Activated naive CD8-positive, alpha-beta T cell treated with anti-CD3 and anti-CD28 coated beads, Interleukin-2, amount 50 U/mL, for 24 hours (primary cell): ENCODE measurements at regions not wholly inside any gene's neighbourhood (a gene's known extent, or its start where the extent isn't known, plus 50 kb on each side); places are given as distances from the start of the nearest gene placed in this dataset.

ENCODE experiments used
- ATAC-seq: fragments of 150-1000 bp; cut with Tn5 transposase; one replicate; pipeline ENCODE4 v1.10.0; 2021
- DNase-seq: peaks from one replicate; pipeline ENCODE4 v3.0.0; 2021
- H3K27ac Mint-ChIP-seq: one replicate; pipeline ENCODE4 v1.8.0; 2021; ENCODE audit warnings: mild to moderate bottlenecking, mixed read lengths
- H3K27me3 Mint-ChIP-seq: one replicate; pipeline ENCODE4 v1.8.0; 2021; ENCODE audit warnings: mixed read lengths
- H3K36me3 Mint-ChIP-seq: one replicate; pipeline ENCODE4 v1.8.0; 2021; ENCODE audit warnings: low read depth, mixed read lengths
- H3K4me1 Mint-ChIP-seq: one replicate; pipeline ENCODE4 v1.8.0; 2021; ENCODE audit warnings: mixed read lengths
- H3K4me3 Mint-ChIP-seq: one replicate; pipeline ENCODE4 v1.8.0; 2021; ENCODE audit warnings: mild to moderate bottlenecking, moderate library complexity, mixed read lengths
- H3K9me3 Mint-ChIP-seq: one replicate; pipeline ENCODE4 v1.8.0; 2021; ENCODE audit warnings: mixed read lengths

DNA sequence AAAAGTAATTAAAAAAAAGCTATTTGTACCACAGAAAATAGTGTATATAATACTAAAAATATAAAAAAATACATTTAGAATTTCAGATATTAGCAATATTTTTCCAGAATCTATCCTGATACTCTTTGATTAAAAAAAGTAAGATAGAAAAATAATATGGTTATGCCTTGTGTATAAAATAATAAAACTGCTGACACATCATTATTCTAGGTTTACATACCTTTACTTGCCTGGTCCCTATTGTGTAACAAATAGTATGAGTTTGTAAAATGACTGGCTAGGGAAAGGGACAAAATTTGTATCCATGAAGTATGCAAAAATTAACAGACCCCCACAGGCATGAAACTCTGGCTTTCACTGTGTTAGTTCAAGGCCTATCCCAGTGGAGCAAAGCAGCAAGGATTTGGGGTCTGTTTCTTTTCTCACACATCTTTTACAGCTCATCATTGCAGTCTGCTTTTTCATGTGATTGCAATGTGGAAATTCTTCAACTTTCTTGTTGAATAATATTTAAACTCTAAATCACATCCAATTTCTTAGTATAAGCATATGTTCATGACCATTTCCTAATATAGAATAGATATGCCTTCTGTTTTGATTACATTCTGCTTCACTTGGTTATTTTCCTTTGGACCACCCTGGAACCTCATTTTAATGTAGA lies 136.7 kb upstream of the PCDH18 start:
- ATAC-seq (no peak), DNase-seq (no peak)
- Mint-ChIP-seq H3K27ac (no peak overlapping the region), H3K27me3 (no peaks in the 10 kb centered on the region), H3K4me3 (no peak overlapping the region), H3K36me3 (no peaks in the 10 kb centered on the region), H3K9me3 (no peaks in the 10 kb centered on the region), H3K4me1 (no peaks in the 10 kb centered on the region)

DNA sequence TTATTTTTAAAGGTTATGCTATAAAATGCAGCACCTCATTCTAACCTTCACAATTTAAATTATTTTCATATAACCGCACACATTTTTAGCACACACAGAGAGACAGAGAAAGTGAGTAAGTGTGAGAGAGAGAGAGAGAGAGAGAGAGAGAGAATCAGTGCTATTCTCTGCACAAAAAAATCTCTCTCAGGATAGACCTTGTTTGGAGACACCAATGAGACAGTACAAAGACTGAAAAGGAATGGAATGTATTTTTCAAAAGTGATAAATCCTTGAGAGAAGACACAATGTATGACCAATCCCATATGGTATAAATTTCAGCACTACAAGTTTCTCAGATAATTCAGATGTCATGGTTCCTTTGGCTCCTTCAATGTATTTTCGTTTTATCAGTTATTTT lies 132.1 kb upstream of the PCDH18 start:
- H3K4me1 Mint-ChIP-seq = no peaks in the 10 kb centered on the region
- H3K36me3 Mint-ChIP-seq = no peaks in the 10 kb centered on the region
- no peak overlapping the region for H3K4me3 Mint-ChIP-seq
- H3K27me3 Mint-ChIP-seq = no peaks in the 10 kb centered on the region
- ATAC-seq = no peak
- H3K27ac Mint-ChIP-seq = no peak overlapping the region
- no peak for DNase-seq
- H3K9me3 Mint-ChIP-seq = no peaks in the 10 kb centered on the region

GRCh38 chr4:137664046-137664387 lies 131.7 kb upstream of the PCDH18 start:
- ATAC-seq = no peak
- H3K9me3 Mint-ChIP-seq = no peaks in the 10 kb centered on the region
- no peak for DNase-seq
- no peaks in the 10 kb centered on the region for H3K27me3 Mint-ChIP-seq
- no peaks in the 10 kb centered on the region for H3K36me3 Mint-ChIP-seq
- H3K4me3 Mint-ChIP-seq = no peak overlapping the region
- H3K27ac Mint-ChIP-seq = no peak overlapping the region
- no peaks in the 10 kb centered on the region for H3K4me1 Mint-ChIP-seq

- Mint-ChIP-seq H3K36me3 (no peaks in the 10 kb centered on the region), H3K9me3 (no peaks in the 10 kb centered on the region), H3K4me3 (no peak overlapping the region), H3K27me3 (no peaks in the 10 kb centered on the region), H3K27ac (no peak overlapping the region), H3K4me1 (no peaks in the 10 kb centered on the region)
- DNase-seq (no peak), ATAC-seq (no peak)
Observed at GRCh38 chr4:137663251-137664045, 131.2 kb upstream of the PCDH18 start.

- Mint-ChIP-seq H3K9me3 (no peaks in the 10 kb centered on the region), H3K27me3 (no peaks in the 10 kb centered on the region), H3K27ac (no peak overlapping the region), H3K4me3 (no peak overlapping the region), H3K4me1 (no peaks in the 10 kb centered on the region), H3K36me3 (no peaks in the 10 kb centered on the region)
- ATAC-seq (no peak), DNase-seq (no peak)
Observed at GRCh38 chr4:137661693-137662092, 129.4 kb upstream of the PCDH18 start.

- Mint-ChIP-seq H3K4me1 (no peaks in the 10 kb centered on the region), H3K27me3 (no peaks in the 10 kb centered on the region), H3K4me3 (no peak overlapping the region), H3K9me3 (no peaks in the 10 kb centered on the region), H3K27ac (no peak overlapping the region), H3K36me3 (no peaks in the 10 kb centered on the region)
- DNase-seq = no peak
- no peak for ATAC-seq
Observed at GRCh38 chr4:137660211-137660610, 127.9 kb upstream of the PCDH18 start.

- Mint-ChIP-seq H3K9me3 (no peaks in the 10 kb centered on the region), H3K4me3 (no peak overlapping the region), H3K36me3 (no peaks in the 10 kb centered on the region), H3K27ac (no peak overlapping the region), H3K27me3 (no peaks in the 10 kb centered on the region), H3K4me1 (no peaks in the 10 kb centered on the region)
- ATAC-seq = no peak
- DNase-seq = no peak
Observed at GRCh38 chr4:137659431-137659830, 127.1 kb upstream of the PCDH18 start.

GRCh38 chr4:137656661-137657060 lies 124.4 kb upstream of the PCDH18 start:
- H3K27ac Mint-ChIP-seq = no peak overlapping the region
- H3K4me1 Mint-ChIP-seq = no peaks in the 10 kb centered on the region
- no peak for ATAC-seq
- no peaks in the 10 kb centered on the region for H3K9me3 Mint-ChIP-seq
- no peak for DNase-seq
- H3K27me3 Mint-ChIP-seq = no peaks in the 10 kb centered on the region
- no peak overlapping the region for H3K4me3 Mint-ChIP-seq
- no peaks in the 10 kb centered on the region for H3K36me3 Mint-ChIP-seq

DNA sequence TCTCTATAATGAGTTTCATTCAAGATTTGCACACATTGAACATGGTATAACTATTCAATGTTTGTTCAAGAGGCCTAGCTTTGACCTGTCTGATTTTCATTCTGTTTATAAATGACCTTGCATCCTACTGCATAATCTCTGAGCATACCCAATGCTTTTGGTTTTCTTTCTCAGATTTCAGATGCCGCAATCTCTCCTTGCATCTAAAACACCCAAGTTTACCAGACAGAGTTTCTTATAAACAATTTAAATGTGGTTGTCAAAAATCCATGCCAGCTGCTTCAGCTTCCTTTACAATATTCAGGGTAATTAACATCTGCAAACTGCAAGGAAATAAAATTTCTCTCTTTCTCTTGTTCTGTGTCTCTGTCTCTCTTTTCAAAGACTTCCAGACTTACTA lies 123.0 kb upstream of the PCDH18 start:
- ATAC-seq (no peak), DNase-seq (no peak)
- H3K9me3 Mint-ChIP-seq = peaks cover 2% of the 10 kb centered on the region
- no peak overlapping the region for H3K27ac Mint-ChIP-seq
- no peaks in the 10 kb centered on the region for H3K4me1 Mint-ChIP-seq
- no peak overlapping the region for H3K4me3 Mint-ChIP-seq
- no peaks in the 10 kb centered on the region for H3K27me3 Mint-ChIP-seq
- H3K36me3 Mint-ChIP-seq = no peaks in the 10 kb centered on the region

DNA sequence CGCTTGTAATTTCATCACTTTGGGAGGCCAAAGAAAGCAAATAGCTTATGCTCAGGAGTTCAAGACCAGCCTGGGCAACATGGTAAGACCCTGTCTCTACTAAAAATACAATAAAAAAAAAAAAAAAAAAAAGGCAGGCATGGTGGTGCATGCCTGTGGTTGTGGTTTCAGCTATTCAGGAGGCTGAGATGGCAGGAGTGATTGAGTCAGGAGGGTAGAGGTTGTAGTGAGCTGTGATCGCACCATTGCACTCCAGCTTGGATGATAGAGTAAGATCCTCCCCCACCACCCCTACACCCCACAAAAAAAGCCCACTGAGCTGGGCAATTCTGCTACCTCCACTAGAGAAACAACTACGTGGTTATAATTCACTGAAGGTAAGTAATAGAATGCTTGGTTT lies 118.8 kb upstream of the PCDH18 start:
- no peak overlapping the region for H3K4me3 Mint-ChIP-seq
- no peaks in the 10 kb centered on the region for H3K4me1 Mint-ChIP-seq
- no peak for ATAC-seq
- H3K27ac Mint-ChIP-seq = no peak overlapping the region
- no peaks in the 10 kb centered on the region for H3K36me3 Mint-ChIP-seq
- H3K9me3 Mint-ChIP-seq = peaks cover 7% of the 10 kb centered on the region
- no peak for DNase-seq
- H3K27me3 Mint-ChIP-seq = no peaks in the 10 kb centered on the region

DNA sequence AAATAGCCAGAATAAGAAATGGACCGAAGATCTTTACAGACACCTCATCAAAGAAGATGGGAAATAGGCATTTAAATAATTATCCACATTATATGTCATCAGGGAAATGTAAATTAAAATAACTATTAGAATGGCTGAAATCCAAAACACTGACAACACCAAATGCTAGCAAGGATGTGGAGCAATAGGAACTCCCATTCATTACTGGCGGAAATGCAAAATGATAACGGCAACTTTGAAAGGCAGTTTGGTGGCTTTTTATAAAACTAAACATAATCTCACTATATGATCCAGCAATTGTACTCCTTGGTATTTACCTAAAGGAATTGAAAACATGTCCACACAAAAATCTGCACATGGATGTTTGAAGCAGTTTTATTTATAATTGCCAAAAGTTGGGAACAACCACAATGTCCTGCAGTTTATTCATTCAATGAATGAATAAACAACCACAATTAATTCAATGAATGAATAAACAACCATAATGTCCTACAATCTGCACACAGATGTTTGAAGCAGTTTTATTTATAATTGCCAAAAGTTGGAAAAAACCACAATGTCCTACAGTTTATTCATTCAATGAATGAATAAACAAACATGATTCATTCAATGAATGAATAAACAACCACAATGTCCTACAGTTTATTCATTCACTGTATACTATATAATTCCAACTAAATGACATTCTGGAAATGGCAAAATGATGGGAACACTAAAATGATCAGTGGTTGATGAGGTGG lies 117.6 kb upstream of the PCDH18 start:
- DNase-seq (no peak), ATAC-seq (no peak)
- no peaks in the 10 kb centered on the region for H3K36me3 Mint-ChIP-seq
- H3K4me3 Mint-ChIP-seq = no peak overlapping the region
- H3K27me3 Mint-ChIP-seq = no peaks in the 10 kb centered on the region
- no peak overlapping the region for H3K27ac Mint-ChIP-seq
- H3K4me1 Mint-ChIP-seq = no peaks in the 10 kb centered on the region
- H3K9me3 Mint-ChIP-seq = peaks cover 7% of the 10 kb centered on the region

- Mint-ChIP-seq H3K27ac (no peak overlapping the region), H3K4me1 (no peaks in the 10 kb centered on the region), H3K36me3 (no peaks in the 10 kb centered on the region), H3K4me3 (no peak overlapping the region), H3K9me3 (peaks cover 7% of the 10 kb centered on the region), H3K27me3 (no peaks in the 10 kb centered on the region)
- ATAC-seq (no peak), DNase-seq (no peak)
Observed at GRCh38 chr4:137648531-137648930, 116.2 kb upstream of the PCDH18 start.

DNA sequence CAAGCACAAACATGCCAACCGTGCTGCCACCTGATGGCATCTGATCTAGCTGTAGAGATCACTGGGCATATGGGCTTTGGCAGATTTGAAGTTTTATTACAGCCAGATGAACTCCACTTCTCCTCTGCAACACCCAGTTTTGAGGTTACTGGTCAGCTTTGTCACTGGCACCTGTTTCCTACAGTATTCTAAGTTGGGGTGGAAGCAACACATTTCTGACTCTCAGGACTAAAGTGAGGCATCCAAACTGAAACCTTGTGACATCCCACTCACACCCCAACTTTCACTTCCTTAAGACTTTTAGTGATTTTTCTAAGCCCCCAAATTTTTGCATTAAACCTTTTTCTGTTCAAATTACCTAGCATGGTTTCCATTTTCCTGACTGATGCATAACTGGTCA lies 115.1 kb upstream of the PCDH18 start:
- DNase-seq (no peak), ATAC-seq (no peak)
- H3K36me3 Mint-ChIP-seq = no peaks in the 10 kb centered on the region
- H3K9me3 Mint-ChIP-seq = peaks cover 7% of the 10 kb centered on the region
- H3K4me3 Mint-ChIP-seq = no peak overlapping the region
- H3K27ac Mint-ChIP-seq = no peak overlapping the region
- H3K27me3 Mint-ChIP-seq = no peaks in the 10 kb centered on the region
- no peaks in the 10 kb centered on the region for H3K4me1 Mint-ChIP-seq

- ATAC-seq (no peak), DNase-seq (no peak)
- H3K27me3 Mint-ChIP-seq = no peaks in the 10 kb centered on the region
- H3K4me1 Mint-ChIP-seq = no peaks in the 10 kb centered on the region
- H3K36me3 Mint-ChIP-seq = no peaks in the 10 kb centered on the region
- H3K9me3 Mint-ChIP-seq = peaks cover 3% of the 10 kb centered on the region
- no peak overlapping the region for H3K27ac Mint-ChIP-seq
- H3K4me3 Mint-ChIP-seq = no peak overlapping the region
Observed at GRCh38 chr4:137644201-137644600, 111.9 kb upstream of the PCDH18 start.

DNA sequence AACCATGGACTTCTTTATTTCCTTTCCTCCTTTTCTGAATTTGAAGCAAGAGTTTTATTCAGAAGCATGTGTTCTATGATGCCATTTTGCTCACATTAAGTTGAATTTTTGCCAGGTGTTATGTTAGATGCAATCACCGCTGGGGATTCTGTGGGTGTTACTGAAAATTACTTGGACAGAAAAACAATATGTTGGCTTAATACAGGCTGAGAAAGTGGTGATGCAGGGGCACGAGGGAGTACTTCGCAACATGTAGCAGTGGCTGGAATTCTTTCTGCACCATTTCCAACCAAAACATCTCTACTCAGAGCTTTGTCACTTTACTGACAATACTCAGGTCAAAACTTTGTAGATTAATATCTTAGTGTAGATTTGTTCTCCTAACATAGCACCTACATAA lies 109.2 kb upstream of the PCDH18 start:
- no peak overlapping the region for H3K27ac Mint-ChIP-seq

More for the DNA sequence above, 109.2 kb upstream of the PCDH18 start:
- no peak for ATAC-seq
- no peak for DNase-seq
- Mint-ChIP-seq H3K9me3 (peaks cover 6% of the 10 kb centered on the region), H3K27me3 (no peaks in the 10 kb centered on the region), H3K36me3 (no peaks in the 10 kb centered on the region), H3K4me1 (no peaks in the 10 kb centered on the region), H3K4me3 (no peak overlapping the region)
